Uterus (tissue), 3 donors: ENCODE measurements at regions not wholly inside any gene's neighbourhood (a gene's known extent, or its start where the extent isn't known, plus 50 kb on each side); places are given as distances from the start of the nearest gene placed in this dataset.

ENCODE experiments used
- DNase-seq, 2 donors: peaks; one replicate each; pipeline ENCODE4 v3.0.0-alpha.2; 2019 to 2020
- H3K27ac ChIP-seq, 2 donors: fragments of 200-600 bp; sonication (generic); 1 replicate in 1 of 2; 2 replicates in 1 of 2; pipeline ENCODE4 v1.5.1; 2016 to 2018
- H3K27me3 ChIP-seq, 2 donors: fragments of 200-600 bp; sonication (generic); one replicate each; pipeline ENCODE4 v1.5.1; 2018 to 2019; ENCODE audit warnings: control low read depth in 1 of 2
- H3K36me3 ChIP-seq, 2 donors: fragments of 200-600 bp; sonication (generic); one replicate each; pipeline ENCODE4 v1.5.1; 2019; ENCODE audit warnings: control low read depth in 1 of 2
- H3K4me1 ChIP-seq, 2 donors: fragments of 200-600 bp; sonication (generic); one replicate each; pipeline ENCODE4 v1.5.1; 2018 to 2019; ENCODE audit warnings: control low read depth in 1 of 2
- H3K4me3 ChIP-seq, 2 donors: fragments of 200-600 bp; sonication (generic); 1 replicate in 1 of 2; 2 replicates in 1 of 2; pipeline ENCODE4 v1.5.1; 2018 to 2019; ENCODE audit warnings: mild to moderate bottlenecking in 1 of 2
- H3K9me3 ChIP-seq, 2 donors: fragments of 200-600 bp; sonication (generic); one replicate each; pipeline ENCODE4 v1.5.1; 2019; ENCODE audit warnings: control low read depth in 1 of 2
- CTCF ChIP-seq, 4 experiments: fragments of 200-600 bp in 2 of 4; fragments of 450-650 bp in 2 of 4; sonication (generic) in 2 of 4; IDR thresholded peaks; one replicate each; pipeline ENCODE4 v1.5.1; 2016 to 2019; ENCODE audit warnings: antibody characterized with exemption in 4 of 4, mild to moderate bottlenecking in 2 of 4, moderate library complexity in 1 of 4
- POLR2A ChIP-seq, 2 donors: fragments of 450-650 bp; IDR thresholded peaks; one replicate each; pipeline ENCODE4 v1.6.1; 2016; ENCODE audit warnings: antibody characterized with exemption in 2 of 2, mild to moderate bottlenecking in 1 of 2, moderate library complexity in 1 of 2
- intact Hi-C: fragments of 100-400 bp; cut with DNase I; formaldehyde crosslinking; loops from one replicate; pipeline ENCODE4 v1.15.1; 2023; ENCODE audit warnings: low total_unique reads
- donor health status: DM: yes; HTN: yes; CAD: no.

GRCh38 chr6:81054036-81054435 lies 698.4 kb downstream of the TENT5A start:
- no peak for DNase-seq
- no peak overlapping the region for H3K4me3 ChIP-seq
- intact Hi-C loops, result no loop called here
- H3K27ac ChIP-seq, result no peak overlapping the region
- no peaks in the 10 kb centered on the region for H3K9me3 ChIP-seq
- H3K36me3 ChIP-seq, result no peaks in the 10 kb centered on the region
- H3K4me1 ChIP-seq, result no peaks in the 10 kb centered on the region
- TF ChIP-seq POLR2A (IDR thresholded peaks at IDR 0.05) (no peak), CTCF (IDR thresholded peaks at IDR 0.05) (no peak)
- H3K27me3 ChIP-seq, result no peaks in the 10 kb centered on the region

- H3K4me3 ChIP-seq, result no peak overlapping the region
- no peaks in the 10 kb centered on the region for H3K9me3 ChIP-seq
- no peaks in the 10 kb centered on the region for H3K4me1 ChIP-seq
- no peaks in the 10 kb centered on the region for H3K36me3 ChIP-seq
- DNase-seq, result no peak
- H3K27me3 ChIP-seq, result no peaks in the 10 kb centered on the region
- intact Hi-C loops, result no loop called here
- H3K27ac ChIP-seq, result no peak overlapping the region
- TF ChIP-seq CTCF (IDR thresholded peaks at IDR 0.05) (no peak), POLR2A (IDR thresholded peaks at IDR 0.05) (no peak)
These were observed 700.5 kb downstream of the TENT5A start for GRCh38 chr6:81051952-81052351.

GRCh38 chr6:81049425-81050042 lies 702.9 kb downstream of the TENT5A start:
- Histone ChIP-seq H3K9me3 (no peaks in the 10 kb centered on the region), H3K27ac (no peak overlapping the region), H3K36me3 (no peaks in the 10 kb centered on the region), H3K4me3 (no peak overlapping the region), H3K27me3 (no peaks in the 10 kb centered on the region), H3K4me1 (no peaks in the 10 kb centered on the region)
- TF ChIP-seq POLR2A (IDR thresholded peaks at IDR 0.05), result no peak
- TF ChIP-seq CTCF (IDR thresholded peaks at IDR 0.05), result no peak
- DNase-seq, result no peak
- intact Hi-C loops, result no loop called here

- H3K27me3 ChIP-seq, result no peaks in the 10 kb centered on the region
- no peak for DNase-seq
- H3K4me3 ChIP-seq, result no peak overlapping the region
- H3K36me3 ChIP-seq, result no peaks in the 10 kb centered on the region
- no peaks in the 10 kb centered on the region for H3K9me3 ChIP-seq
- TF ChIP-seq CTCF (IDR thresholded peaks at IDR 0.05), result no peak
- no peak for TF ChIP-seq POLR2A (IDR thresholded peaks at IDR 0.05)
- no peak overlapping the region for H3K27ac ChIP-seq
- no peaks in the 10 kb centered on the region for H3K4me1 ChIP-seq
- intact Hi-C loops, result no loop called here
These were observed 721.1 kb downstream of the TENT5A start for GRCh38 chr6:81031416-81031815.

GRCh38 chr6:81026041-81026553 lies 726.4 kb downstream of the TENT5A start:
- H3K36me3 ChIP-seq, result no peaks in the 10 kb centered on the region
- TF ChIP-seq POLR2A (IDR thresholded peaks at IDR 0.05), result no peak
- TF ChIP-seq CTCF (IDR thresholded peaks at IDR 0.05), result no peak
- H3K27ac ChIP-seq, result no peak overlapping the region
- intact Hi-C loops, result no loop called here
- DNase-seq, result no peak
- H3K9me3 ChIP-seq, result no peaks in the 10 kb centered on the region
- no peak overlapping the region for H3K4me3 ChIP-seq
- H3K4me1 ChIP-seq, result no peaks in the 10 kb centered on the region
- no peaks in the 10 kb centered on the region for H3K27me3 ChIP-seq
